ENCODE measurements at regions not wholly inside any gene's neighbourhood (a gene's known extent, or its start where the extent isn't known, plus 50 kb on each side); places are given as distances from the start of the nearest gene placed in this dataset.
"Not testable (repeated sequence)": the region's sequence is repeated elsewhere in the genome, so short reads cannot be mapped to it uniquely, and the experiment has no call there.

- no peak overlapping the region for H3K4me3 ChIP-seq (ENCODE audit: low read depth, poor library complexity, severe bottlenecking)
- no peak for TF ChIP-seq CTCF (IDR thresholded peaks at IDR 0.05)
- TF ChIP-seq POLR2A (IDR thresholded peaks at IDR 0.05): no peak
- DNase-seq (ENCODE audit: low spot score in 2 of 2): no peak
- intact Hi-C loops (cut with DNase I; ENCODE audit: low total_unique reads): no loop called here
- WGBS, 2 donors: 63 to 64% methylated on average over 3 of the region's 3 CpGs
These were observed 152.6 kb upstream of the CLNK start for GRCh38 chr4:10837151-10837550.

- no peak for TF ChIP-seq CTCF (IDR thresholded peaks at IDR 0.05)
- TF ChIP-seq POLR2A (IDR thresholded peaks at IDR 0.05): no peak
- H3K4me3 ChIP-seq (ENCODE audit: low read depth, poor library complexity, severe bottlenecking): no peak overlapping the region
- no peak for DNase-seq (ENCODE audit: low spot score in 2 of 2)
- intact Hi-C loops (cut with DNase I; ENCODE audit: low total_unique reads): no loop called here
- WGBS, 2 donors: 64 to 65% methylated on average over 9 of the region's 9 CpGs
These were observed 148.4 kb upstream of the CLNK start for GRCh38 chr4:10832806-10833628.

GRCh38 chr4:10831727-10832408 lies 147.3 kb upstream of the CLNK start:
- no peak for TF ChIP-seq CTCF (IDR thresholded peaks at IDR 0.05)
- no peak for TF ChIP-seq POLR2A (IDR thresholded peaks at IDR 0.05)
- no peak overlapping the region for H3K4me3 ChIP-seq (ENCODE audit: low read depth, poor library complexity, severe bottlenecking)
- intact Hi-C loops (cut with DNase I; ENCODE audit: low total_unique reads): no loop called here
- DNase-seq (ENCODE audit: low spot score in 2 of 2): no peak
- 75 to 79% methylated on average over 2 of the region's 2 CpGs for WGBS, 2 donors

- WGBS, 2 donors: 94 to 96% methylated on average over 21 of the region's 21 CpGs
- H3K4me3 ChIP-seq (ENCODE audit: low read depth, poor library complexity, severe bottlenecking); intact Hi-C loops (cut with DNase I; ENCODE audit: low total_unique reads); DNase-seq (ENCODE audit: low spot score in 2 of 2): not testable (repeated sequence)
These were observed 144.5 kb upstream of the CLNK start for GRCh38 chr4:10828918-10829538.

GRCh38 chr4:10821826-10822225 lies 137.3 kb upstream of the CLNK start:
- intact Hi-C loops (cut with DNase I; ENCODE audit: low total_unique reads): no loop called here
- WGBS, 2 donors: 87 to 88% methylated on average over 3 of the region's 3 CpGs
- no peak for DNase-seq (ENCODE audit: low spot score in 2 of 2)
- TF ChIP-seq CTCF (IDR thresholded peaks at IDR 0.05) (no peak), POLR2A (IDR thresholded peaks at IDR 0.05) (no peak)
- H3K4me3 ChIP-seq (ENCODE audit: low read depth, poor library complexity, severe bottlenecking): no peak overlapping the region

- TF ChIP-seq POLR2A (IDR thresholded peaks at IDR 0.05): no peak
- TF ChIP-seq CTCF (IDR thresholded peaks at IDR 0.05): no peak
- no peak for DNase-seq (ENCODE audit: low spot score in 2 of 2)
- H3K4me3 ChIP-seq (ENCODE audit: low read depth, poor library complexity, severe bottlenecking): no peak overlapping the region
- intact Hi-C loops (cut with DNase I; ENCODE audit: low total_unique reads): no loop called here
- WGBS, 2 donors: 81 to 95% methylated on average over 8 of the region's 8 CpGs
These were observed 132.0 kb upstream of the CLNK start for GRCh38 chr4:10816571-10816970.
